BLaER1 treated with 17β-estradiol and CSF1 and Interleukin-3, amounts not matched to agents 10 nM and 100 nM (cell line): ENCODE measurements at regions not wholly inside any gene's neighbourhood (a gene's known extent, or its start where the extent isn't known, plus 50 kb on each side); places are given as distances from the start of the nearest gene placed in this dataset.
"Not testable (repeated sequence)": the region's sequence is repeated elsewhere in the genome, so short reads cannot be mapped to it uniquely, and the experiment has no call there.

Experiments used
- H3K27ac ChIP-seq, 11 experiments: shearing (Covaris generic); formaldehyde crosslinking; 2 replicates each; pipeline ENCODE4 v1.8.1; 2022
- H3K27me3 ChIP-seq, 11 experiments: shearing (Covaris generic); formaldehyde crosslinking; 2 replicates each; pipeline ENCODE4 v1.8.1; 2022
- H3K36me3 ChIP-seq, 11 experiments: shearing (Covaris generic); formaldehyde crosslinking; 2 replicates each; pipeline ENCODE4 v1.8.1; 2022
- H3K4me1 ChIP-seq, 10 experiments: shearing (Covaris generic); formaldehyde crosslinking; 2 replicates each; pipeline ENCODE4 v1.8.1; 2022
- H3K4me2 ChIP-seq, 11 experiments: shearing (Covaris generic); formaldehyde crosslinking; 2 replicates each; pipeline ENCODE4 v1.8.1; 2022
- H3K4me3 ChIP-seq, 10 experiments: shearing (Covaris generic); formaldehyde crosslinking; 2 replicates each; pipeline ENCODE4 v1.8.1; 2022
- H3K9ac ChIP-seq, 11 experiments: shearing (Covaris generic); formaldehyde crosslinking; 2 replicates each; pipeline ENCODE4 v1.8.1; 2022
- H3K9me3 ChIP-seq, 11 experiments: shearing (Covaris generic); formaldehyde crosslinking; replicated peaks in 1 of 11; 2 replicates each; pipeline ENCODE4 v1.8.1; 2022
- H4K20me1 ChIP-seq, 11 experiments: shearing (Covaris generic); formaldehyde crosslinking; 2 replicates each; pipeline ENCODE4 v1.8.1; 2022
- Cebpa-rat ChIP-seq, 11 experiments: shearing (Covaris generic); IDR thresholded peaks; 2 replicates each; pipeline ENCODE4 v1.8.1; 2022

DNA sequence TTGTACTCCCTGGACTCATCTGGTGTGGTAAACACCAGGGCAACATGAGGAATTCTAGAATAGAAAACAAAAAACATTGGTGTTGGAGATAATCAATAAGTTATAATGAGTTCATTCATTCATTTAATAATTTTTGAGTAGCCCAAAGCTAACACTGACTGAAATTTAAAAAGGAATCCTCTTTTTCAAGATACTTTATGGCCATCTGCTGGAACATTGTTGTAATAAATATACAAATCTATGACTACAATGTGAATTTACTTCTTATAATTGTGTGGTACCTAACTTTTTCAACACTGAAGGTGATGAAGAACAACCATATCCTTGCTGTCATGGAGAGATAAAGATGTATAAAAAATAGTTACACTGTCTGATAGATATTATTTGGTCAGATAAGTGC is 687.3 kb upstream of the MIS18BP1 start:
- no peak for TF ChIP-seq Cebpa-rat (IDR thresholded peaks at IDR 0.05)
- H3K27ac ChIP-seq, result no peak overlapping the region
- H3K27me3 ChIP-seq, result no peaks in the 10 kb centered on the region
- H3K36me3 ChIP-seq, result no peaks in the 10 kb centered on the region
- H3K4me1 ChIP-seq, result no peaks in the 10 kb centered on the region
- H3K4me2 ChIP-seq, result no peak overlapping the region
- H3K9ac ChIP-seq, result no peak overlapping the region
- no peak overlapping the region for H3K4me3 ChIP-seq
- no peaks in the 10 kb centered on the region for H4K20me1 ChIP-seq
- 0 out of 22 replicates have a peak, but pooled peaks cover 0 to 2% (median 0%) of the 10 kb centered on the region in 11 experiments for H3K9me3 ChIP-seq

DNA sequence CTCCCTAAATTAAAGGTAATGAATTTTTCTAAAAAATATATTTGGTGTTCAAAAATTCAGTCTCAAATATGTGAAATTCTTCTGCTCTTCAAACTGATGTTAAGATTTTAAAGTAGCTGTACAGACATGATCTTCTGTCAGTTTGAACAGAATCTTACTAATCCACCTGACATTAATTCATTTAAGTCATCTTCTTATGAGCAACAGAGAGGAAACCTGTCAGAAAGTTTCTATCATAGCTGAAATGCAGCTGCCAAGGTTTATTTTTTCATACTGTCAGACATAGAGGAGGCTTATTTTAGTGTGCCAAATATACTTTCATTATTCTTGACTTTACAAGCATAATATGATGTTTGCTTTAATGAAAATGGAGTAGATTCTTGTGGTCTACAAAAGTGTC is 686.6 kb upstream of the MIS18BP1 start:
- TF ChIP-seq Cebpa-rat (IDR thresholded peaks at IDR 0.05), result no peak
- Histone ChIP-seq H3K27ac (no peak overlapping the region), H3K4me2 (no peak overlapping the region), H4K20me1 (no peaks in the 10 kb centered on the region), H3K9ac (no peak overlapping the region), H3K4me3 (no peak overlapping the region), H3K27me3 (no peaks in the 10 kb centered on the region), H3K4me1 (no peaks in the 10 kb centered on the region), H3K9me3 (peaks cover 0 to 10% (median 4%) of the 10 kb centered on the region in 11 experiments; a peak in 8 of 22 replicates), H3K36me3 (no peaks in the 10 kb centered on the region)

DNA sequence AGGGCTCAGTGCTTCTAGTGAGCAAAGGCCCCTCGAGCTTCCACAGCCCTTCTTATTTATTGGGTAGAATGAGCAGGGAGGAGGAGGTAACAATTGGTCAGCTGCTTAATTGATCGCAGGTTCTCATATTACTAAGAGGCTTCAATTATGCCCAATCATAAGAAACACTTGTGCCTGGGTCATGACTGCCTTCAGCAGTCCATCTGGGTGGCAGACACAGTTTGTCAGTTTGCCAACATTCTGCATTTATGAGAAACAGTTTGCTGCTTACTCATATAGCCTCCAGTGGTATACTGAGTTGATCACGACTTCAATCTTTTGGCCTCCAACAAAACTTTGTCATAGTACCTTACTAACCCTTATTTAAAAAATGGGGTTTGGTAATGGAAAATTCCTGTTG is 667.0 kb upstream of the MIS18BP1 start:
- H3K27ac ChIP-seq, H3K4me2 ChIP-seq, H3K27me3 ChIP-seq, H3K4me1 ChIP-seq, H3K9me3 ChIP-seq, H3K4me3 ChIP-seq, H3K9ac ChIP-seq, H3K36me3 ChIP-seq, H4K20me1 ChIP-seq: not testable (repeated sequence)

DNA sequence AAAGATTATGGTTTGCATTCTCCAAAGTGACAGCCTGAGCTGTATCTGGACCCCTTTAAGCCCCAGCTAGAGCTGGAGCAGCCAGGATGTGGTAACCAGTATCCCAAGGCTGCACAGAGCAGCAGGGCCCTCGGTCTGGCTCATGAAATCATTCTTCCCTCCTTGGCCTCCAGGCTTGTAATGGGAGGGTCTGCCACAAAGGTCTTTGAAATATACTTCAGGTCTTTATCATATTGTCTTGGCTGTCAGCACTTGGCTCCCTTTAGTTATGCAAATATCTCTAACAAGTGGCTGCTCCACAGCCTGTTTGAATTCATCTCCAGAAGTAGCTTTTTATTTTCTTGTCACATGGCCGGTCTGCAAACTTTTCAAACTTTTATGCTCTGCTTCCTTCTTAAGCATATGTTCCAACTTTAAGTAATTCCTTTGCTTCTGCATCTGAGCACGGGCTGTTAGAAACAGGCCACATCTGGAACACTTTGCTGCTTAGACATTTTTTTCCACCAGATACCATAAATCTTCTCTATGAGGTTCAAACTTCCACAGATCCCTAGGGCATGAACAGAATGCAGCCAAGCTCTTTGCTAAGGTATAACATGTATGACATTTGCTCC is 663.4 kb upstream of the MIS18BP1 start:
- Histone ChIP-seq H3K4me1 (no peaks in the 10 kb centered on the region), H3K4me2 (no peak overlapping the region), H3K36me3 (no peaks in the 10 kb centered on the region), H3K27me3 (no peaks in the 10 kb centered on the region), H3K27ac (no peak overlapping the region), H4K20me1 (0 out of 22 replicates have a peak, but pooled peaks cover 0 to 2% (median 0%) of the 10 kb centered on the region in 11 experiments), H3K9ac (no peak overlapping the region), H3K4me3 (no peak overlapping the region), H3K9me3 (peaks cover 0 to 14% (median 5%) of the 10 kb centered on the region in 11 experiments; a peak in 5 of 22 replicates)
- no peak for TF ChIP-seq Cebpa-rat (IDR thresholded peaks at IDR 0.05)

DNA sequence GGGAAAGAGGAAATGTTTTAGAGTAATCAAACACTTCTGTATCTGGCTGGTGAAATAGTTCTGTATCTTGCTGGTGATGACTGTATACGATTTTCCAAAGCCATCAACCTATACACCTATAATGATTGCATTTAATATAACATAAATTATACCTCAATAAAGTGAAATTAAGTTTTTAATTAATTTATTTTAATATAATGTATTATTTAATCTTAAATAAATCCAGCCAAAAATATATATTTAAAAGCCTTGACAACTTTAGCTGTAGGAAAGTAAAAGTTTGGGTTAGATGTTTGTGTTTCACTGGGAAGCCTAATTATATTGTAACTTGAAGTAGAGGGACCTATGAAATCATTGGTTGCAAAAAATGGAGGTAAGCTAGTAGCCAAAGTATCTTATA is 654.8 kb upstream of the MIS18BP1 start:
- Histone ChIP-seq H3K27ac (no peak overlapping the region), H3K27me3 (no peaks in the 10 kb centered on the region), H3K36me3 (no peaks in the 10 kb centered on the region), H3K9me3 (0 out of 22 replicates have a peak, but pooled peaks cover 0 to 8% (median 0%) of the 10 kb centered on the region in 11 experiments), H4K20me1 (no peaks in the 10 kb centered on the region), H3K4me3 (no peak overlapping the region), H3K4me1 (no peaks in the 10 kb centered on the region), H3K4me2 (no peak overlapping the region), H3K9ac (no peak overlapping the region)
- TF ChIP-seq Cebpa-rat (IDR thresholded peaks at IDR 0.05), result no peak

DNA sequence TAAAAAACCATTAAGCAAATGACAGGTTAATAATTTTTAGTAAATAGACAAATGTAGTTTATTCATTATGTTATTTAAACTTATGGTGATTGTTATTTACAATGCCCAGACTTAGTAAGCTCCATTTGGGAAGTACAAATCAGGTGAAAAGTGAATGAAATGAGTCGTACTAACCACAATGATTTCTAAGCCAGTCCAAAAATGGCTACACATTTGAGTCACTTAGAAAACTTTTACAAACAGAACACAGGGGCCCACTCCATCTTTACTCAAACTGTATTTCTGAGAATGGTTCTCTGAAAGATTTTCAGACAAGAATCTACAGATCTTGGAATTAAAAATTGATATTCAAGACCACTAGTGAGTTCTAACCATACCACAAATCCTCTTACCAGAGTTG is 653.3 kb upstream of the MIS18BP1 start:
- no peak for TF ChIP-seq Cebpa-rat (IDR thresholded peaks at IDR 0.05)

DNA sequence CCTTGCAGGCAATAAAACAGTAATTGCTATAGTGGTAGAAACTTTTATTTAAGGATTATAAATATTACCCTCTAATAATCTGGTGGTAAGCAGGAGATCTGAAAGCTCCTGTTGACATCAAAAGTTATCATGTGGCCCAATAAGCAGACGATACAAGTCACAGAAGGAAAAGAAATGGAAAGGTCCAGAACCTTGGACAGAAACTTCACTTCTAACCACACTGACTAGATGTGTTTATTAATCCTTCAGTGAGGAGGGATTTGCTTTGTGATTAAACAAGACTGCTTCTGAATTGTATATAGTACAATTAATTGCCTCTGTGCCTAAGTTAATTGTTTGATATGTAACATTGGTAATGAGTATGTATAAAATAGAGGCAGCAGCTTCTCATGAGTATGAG is 652.7 kb upstream of the MIS18BP1 start:
- Histone ChIP-seq H4K20me1 (no peaks in the 10 kb centered on the region), H3K9me3 (0 out of 22 replicates have a peak, but pooled peaks cover 0 to 7% (median 0%) of the 10 kb centered on the region in 11 experiments), H3K4me3 (no peak overlapping the region), H3K36me3 (no peaks in the 10 kb centered on the region), H3K4me1 (no peaks in the 10 kb centered on the region), H3K9ac (no peak overlapping the region), H3K27me3 (no peaks in the 10 kb centered on the region), H3K4me2 (no peak overlapping the region), H3K27ac (no peak overlapping the region)
- no peak for TF ChIP-seq Cebpa-rat (IDR thresholded peaks at IDR 0.05)

More for the DNA sequence above, 653.3 kb upstream of the MIS18BP1 start:
- Histone ChIP-seq H3K4me3 (no peak overlapping the region), H3K27me3 (no peaks in the 10 kb centered on the region), H3K9ac (no peak overlapping the region), H3K9me3 (0 out of 22 replicates have a peak, but pooled peaks cover 0 to 8% (median 0%) of the 10 kb centered on the region in 11 experiments), H4K20me1 (no peaks in the 10 kb centered on the region), H3K36me3 (no peaks in the 10 kb centered on the region), H3K4me2 (no peak overlapping the region), H3K4me1 (no peaks in the 10 kb centered on the region), H3K27ac (no peak overlapping the region)

DNA sequence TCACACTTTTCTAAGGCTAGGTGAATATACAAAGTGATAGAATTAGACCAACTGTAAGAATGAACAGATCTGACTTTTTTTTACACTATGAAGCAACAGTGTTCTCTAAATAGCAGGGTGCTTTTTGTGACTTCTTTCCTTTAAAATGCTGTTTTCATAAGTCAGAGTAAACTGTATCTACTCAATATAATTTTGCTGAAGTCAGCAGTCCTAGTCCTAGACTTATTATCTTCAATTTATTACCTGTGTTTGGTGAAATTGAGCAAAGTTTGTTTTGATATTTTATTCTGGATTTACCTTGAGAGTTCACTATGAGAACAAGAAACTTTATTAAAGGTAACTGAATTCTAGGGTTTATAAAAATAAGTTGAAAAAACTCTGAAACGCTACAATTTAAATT is 651.3 kb upstream of the MIS18BP1 start:
- no peak overlapping the region for H3K27ac ChIP-seq
- no peaks in the 10 kb centered on the region for H3K4me1 ChIP-seq
- H3K4me2 ChIP-seq, result no peak overlapping the region
- no peak overlapping the region for H3K4me3 ChIP-seq
- no peak overlapping the region for H3K9ac ChIP-seq
- no peaks in the 10 kb centered on the region for H4K20me1 ChIP-seq
- no peak for TF ChIP-seq Cebpa-rat (IDR thresholded peaks at IDR 0.05)
- H3K9me3 ChIP-seq, result no peaks in the 10 kb centered on the region
- no peaks in the 10 kb centered on the region for H3K36me3 ChIP-seq
- no peaks in the 10 kb centered on the region for H3K27me3 ChIP-seq

DNA sequence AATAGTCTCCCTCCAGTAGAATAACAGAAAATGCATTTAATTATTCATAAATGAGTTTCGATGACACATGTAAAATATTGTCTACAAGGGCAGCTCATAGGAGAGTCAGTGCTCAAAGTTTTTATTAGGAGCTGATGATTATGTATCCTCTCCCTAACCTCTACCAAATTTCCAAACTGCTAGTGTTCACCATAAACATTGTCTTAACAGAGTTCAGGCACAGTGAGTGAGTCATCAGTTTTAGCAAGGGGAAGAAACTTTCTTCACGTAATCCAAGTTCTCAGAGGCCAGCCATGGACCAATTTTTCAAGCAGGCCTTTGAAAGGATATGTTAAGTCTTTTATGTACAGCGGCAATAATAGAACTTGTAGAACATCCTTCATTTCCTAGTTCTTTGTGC is 649.2 kb upstream of the MIS18BP1 start:
- Histone ChIP-seq H3K4me3 (no peak overlapping the region), H3K36me3 (no peaks in the 10 kb centered on the region), H3K27ac (no peak overlapping the region), H3K9me3 (no peaks in the 10 kb centered on the region), H3K4me1 (no peaks in the 10 kb centered on the region), H4K20me1 (no peaks in the 10 kb centered on the region), H3K27me3 (no peaks in the 10 kb centered on the region), H3K4me2 (no peak overlapping the region), H3K9ac (no peak overlapping the region)
- TF ChIP-seq Cebpa-rat (IDR thresholded peaks at IDR 0.05), result no peak

DNA sequence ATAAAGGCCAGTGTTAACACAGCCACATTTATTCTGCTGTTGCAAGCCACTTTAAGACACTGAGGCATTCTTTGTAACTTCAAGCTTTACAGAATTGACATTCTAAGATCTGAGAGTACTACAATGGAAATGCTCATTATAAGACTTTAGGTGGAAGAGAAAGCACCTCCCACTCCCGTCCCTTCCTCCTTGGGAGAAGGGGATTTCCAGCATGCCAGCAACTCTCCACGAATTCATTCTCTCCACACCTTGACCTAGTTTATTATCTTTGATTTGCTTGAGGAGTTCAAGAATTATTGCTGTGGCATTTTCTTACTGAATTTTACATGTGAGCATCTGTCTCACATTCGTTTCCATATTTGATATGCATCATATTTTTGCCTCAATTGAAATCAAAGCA is 644.4 kb upstream of the MIS18BP1 start:
- H4K20me1 ChIP-seq, result no peaks in the 10 kb centered on the region
- no peaks in the 10 kb centered on the region for H3K4me1 ChIP-seq
- no peak overlapping the region for H3K9ac ChIP-seq
- no peak for TF ChIP-seq Cebpa-rat (IDR thresholded peaks at IDR 0.05)
- no peak overlapping the region for H3K4me2 ChIP-seq
- H3K4me3 ChIP-seq, result no peak overlapping the region
- H3K36me3 ChIP-seq, result no peaks in the 10 kb centered on the region
- H3K27ac ChIP-seq, result no peak overlapping the region
- H3K27me3 ChIP-seq, result no peaks in the 10 kb centered on the region
- no peaks in the 10 kb centered on the region for H3K9me3 ChIP-seq
